GM12891 (cell line): ENCODE measurements at regions not wholly inside any gene's neighbourhood (a gene's known extent, or its start where the extent isn't known, plus 50 kb on each side); places are given as distances from the start of the nearest gene placed in this dataset.

ENCODE experiments used
- POLR2A ChIP-seq: IDR thresholded peaks from 2 replicates; pipeline ENCODE4 v1.6.1; 2011; ENCODE audit warnings: low read depth, low read length, control low read depth
- POLR2AphosphoS5 ChIP-seq: IDR thresholded peaks from 2 replicates; pipeline ENCODE4 v1.6.1; 2011; ENCODE audit warnings: low read depth, low read length, control low read depth
- POU2F2 ChIP-seq: IDR thresholded peaks from 2 replicates; pipeline ENCODE4 v1.6.1; 2011; ENCODE audit warnings: low read depth, mild to moderate bottlenecking, control low read depth, low read length, moderate library complexity
- SPI1 ChIP-seq: IDR thresholded peaks from 2 replicates; pipeline ENCODE4 v1.6.1; 2011; ENCODE audit warnings: low read depth, low read length, control low read depth
- TAF1 ChIP-seq: IDR thresholded peaks from 2 replicates; pipeline ENCODE4 v1.6.1; 2011; ENCODE audit warnings: low read depth, low read length, control low read depth

- TF ChIP-seq POLR2A (no peak), POLR2AphosphoS5 (no peak), POU2F2 (no peak), TAF1 (no peak), SPI1 (no peak)
Observed at GRCh38 chr15:93482731-93483130, 393.7 kb upstream of the RGMA start.
